HG03025 (cell line): ENCODE measurements at regions not wholly inside any gene's neighbourhood (a gene's known extent, or its start where the extent isn't known, plus 50 kb on each side); places are given as distances from the start of the nearest gene placed in this dataset.

Experiments used
- ATAC-seq: cut with Tn5 transposase; IDR thresholded peaks from one replicate; pipeline ENCODE4 v1.9.1; 2021; ENCODE audit warnings: mild to moderate bottlenecking, moderate library complexity; ENCODE audit not compliant: unreplicated experiment, low FRiP score

- ATAC-seq, result no peak
Measured at GRCh38 chr12:74980510-74980909, 229.1 kb downstream of the KCNC2 start.

DNA sequence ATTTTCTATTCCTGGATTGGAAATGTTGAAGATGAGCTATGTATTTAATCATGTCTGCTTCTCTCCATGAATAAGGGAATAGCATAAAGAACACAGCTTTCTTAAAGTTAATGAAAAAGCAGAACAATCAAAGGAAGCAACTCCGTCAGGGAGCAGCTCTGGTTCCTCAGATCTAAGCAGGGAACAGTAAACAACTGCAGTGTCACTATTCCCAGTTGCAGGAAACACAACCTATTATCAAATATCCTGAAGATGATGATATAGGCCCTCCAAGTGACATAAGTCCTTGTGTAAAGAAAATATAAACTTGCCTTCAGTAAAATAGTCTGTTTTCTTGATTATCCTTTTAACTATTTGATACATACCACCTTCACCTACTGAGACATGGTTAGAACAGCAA lies 228.1 kb downstream of the KCNC2 start:
- ATAC-seq, result no peak

- no peak for ATAC-seq
Measured at GRCh38 chr12:74983917-74984316, 225.7 kb downstream of the KCNC2 start.

DNA sequence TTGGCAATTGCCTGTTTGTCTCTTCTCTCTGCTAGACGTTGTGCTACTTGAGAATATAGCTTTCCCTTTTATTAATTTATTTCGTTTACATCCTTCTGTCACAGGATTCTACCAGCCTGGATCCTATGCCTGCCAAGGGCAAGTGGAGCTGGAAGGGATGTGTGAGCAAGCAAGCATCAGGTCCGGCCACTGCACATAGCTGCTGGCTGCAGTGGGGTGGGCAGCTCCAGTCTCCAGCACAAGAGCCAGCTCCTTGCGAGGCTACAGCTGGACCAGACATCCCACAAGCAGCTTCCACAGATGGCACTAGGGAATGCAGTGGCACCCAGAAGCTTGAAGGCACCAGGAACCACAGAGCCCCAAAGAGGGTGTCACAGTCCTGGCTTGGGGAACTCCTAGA lies 225.0 kb downstream of the KCNC2 start:
- ATAC-seq, result no peak

DNA sequence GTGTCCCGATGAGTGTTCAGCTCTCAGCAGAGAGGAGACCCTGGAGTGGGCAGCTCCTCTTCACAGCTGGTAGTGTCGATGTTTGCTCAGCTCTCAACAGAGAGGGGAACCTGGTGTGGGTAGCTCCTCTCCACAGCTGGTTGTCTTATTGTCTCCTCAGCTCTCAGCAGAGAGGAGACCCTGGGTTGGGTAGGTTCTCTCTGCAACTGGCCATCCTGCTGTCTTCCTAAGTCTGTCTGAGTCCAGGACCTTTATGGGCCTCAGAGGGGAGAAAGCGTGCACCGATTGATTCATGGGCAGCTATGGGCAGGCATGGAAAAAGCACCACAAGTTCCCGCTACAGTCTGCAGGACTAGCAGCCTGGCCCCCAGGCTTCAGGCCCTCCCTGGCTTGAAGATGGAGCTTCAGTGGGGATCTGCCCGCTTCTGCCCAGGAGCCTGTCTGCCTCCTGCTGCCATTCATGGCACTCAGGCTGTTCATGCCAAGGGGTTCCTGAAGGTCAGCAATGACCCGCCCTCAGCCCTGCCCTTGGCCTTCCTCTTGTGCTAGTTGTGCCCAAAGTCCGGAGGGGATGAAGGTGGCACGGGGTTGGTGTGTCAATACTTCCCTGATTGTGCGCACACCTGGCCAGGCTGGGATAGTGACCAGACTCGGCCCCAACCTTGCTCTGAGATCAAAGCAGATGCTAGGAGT lies 224.2 kb downstream of the KCNC2 start:
- no peak for ATAC-seq

DNA sequence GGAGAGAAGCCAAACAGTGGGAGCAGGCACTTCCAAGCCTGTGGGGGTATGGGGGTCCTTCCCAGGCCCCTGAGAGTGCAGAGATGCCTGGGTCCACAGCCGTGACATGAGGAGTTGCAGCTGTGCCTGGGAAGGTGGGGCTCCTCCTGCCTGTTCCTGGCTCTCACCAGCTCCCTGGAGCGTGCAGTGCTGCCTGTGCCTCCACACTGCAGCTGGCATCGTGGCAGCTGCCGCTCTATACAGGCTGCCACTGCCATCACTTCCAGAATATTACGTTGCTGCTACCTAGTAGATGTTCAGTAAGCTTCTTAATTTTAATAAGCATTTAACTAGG lies 223.7 kb downstream of the KCNC2 start:
- no peak for ATAC-seq

DNA sequence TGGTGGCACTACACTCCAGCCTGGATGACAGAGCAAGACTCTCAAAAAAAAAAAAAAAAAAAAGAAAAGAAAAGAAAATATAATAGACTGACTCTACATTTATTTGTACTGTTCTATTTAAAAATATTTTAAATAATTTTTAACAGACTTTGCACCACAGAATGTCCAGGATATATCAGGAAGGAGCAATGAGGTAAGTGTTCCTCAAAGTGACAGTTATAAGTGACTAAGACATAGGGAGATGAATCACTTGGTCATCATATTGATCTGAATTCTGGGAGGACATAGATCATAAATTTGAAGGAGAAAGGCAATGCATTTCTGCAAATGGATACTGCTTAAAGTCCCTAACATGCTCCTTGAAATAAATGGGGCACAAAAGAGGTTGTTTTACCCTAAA lies 221.5 kb downstream of the KCNC2 start:
- ATAC-seq, result no peak
